OCI-LY7 (cell line): ENCODE measurements at regions not wholly inside any gene's neighbourhood (a gene's known extent, or its start where the extent isn't known, plus 50 kb on each side); places are given as distances from the start of the nearest gene placed in this dataset.

Source experiments
- BruUV-seq: library from RNA; stranded (reverse); fragments of 400-500 nt; replicated peaks from 2 replicates; lab custom pipeline; 2021; lab: Mats Ljungman, UMichigan
- CTCF ChIA-PET: fragments of 300-600 bp; sonication (Branson Sonifier 250); formaldehyde crosslinking; loops from one replicate; lab custom pipeline; 2022; ENCODE audit warnings: antibody characterized with exemption; ENCODE audit not compliant: unreplicated experiment; lab: Charles Lee
- POLR2A ChIA-PET: fragments of 300-600 bp; sonication (Branson Sonifier 250); formaldehyde crosslinking; loops from one replicate; lab custom pipeline; 2022; ENCODE audit warnings: antibody characterized with exemption; lab: Charles Lee
- DNase-seq: peaks from one replicate; pipeline ENCODE4 v3.0.0-alpha.2; 2015; ENCODE audit warnings: low spot score
- H2AFZ ChIP-seq: fragments of 200-600 bp; sonication (generic), shearing (Covaris generic); 2 replicates; pipeline ENCODE4 v1.6.1; 2014; ENCODE audit warnings: mild to moderate bottlenecking, antibody characterized with exemption, low read length, moderate library complexity
- H3K27ac ChIP-seq: fragments of 200-600 bp; sonication (generic); 2 replicates; pipeline ENCODE4 v1.5.1; 2014; ENCODE audit warnings: mixed run types, low read depth, mild to moderate bottlenecking, moderate library complexity, low read length, inconsistent platforms; ENCODE audit not compliant: poor library complexity, severe bottlenecking
- H3K36me3 ChIP-seq: fragments of 200-600 bp; sonication (generic); 2 replicates; pipeline ENCODE4 v1.6.1; 2014; ENCODE audit warnings: mild to moderate bottlenecking, antibody characterized with exemption, low read length, moderate library complexity, mixed read lengths; ENCODE audit not compliant: insufficient read depth
- H3K4me1 ChIP-seq: fragments of 200-600 bp; sonication (generic); 2 replicates; pipeline ENCODE4 v1.5.1; 2014; ENCODE audit warnings: mild to moderate bottlenecking, low read length; ENCODE audit not compliant: insufficient read depth, poor library complexity, severe bottlenecking
- H3K4me2 ChIP-seq: fragments of 200-600 bp; sonication (generic); 2 replicates; pipeline ENCODE4 v1.6.1; 2014; ENCODE audit warnings: mild to moderate bottlenecking, low read length
- H3K4me3 ChIP-seq: fragments of 200-600 bp; sonication (generic); 2 replicates; pipeline ENCODE4 v1.5.1; 2014; ENCODE audit warnings: mild to moderate bottlenecking, low read depth, low read length; ENCODE audit not compliant: poor library complexity, severe bottlenecking
- H3K79me2 ChIP-seq: fragments of 200-600 bp; sonication (generic); 2 replicates; pipeline ENCODE4 v1.6.1; 2016; ENCODE audit warnings: low read depth, mild to moderate bottlenecking, low read length, moderate library complexity, mixed read lengths; ENCODE audit not compliant: insufficient read depth
- H3K9me2 ChIP-seq: fragments of 200-600 bp; sonication (generic); 2 replicates; pipeline ENCODE4 v1.6.1; 2016; ENCODE audit warnings: mild to moderate bottlenecking, low read length, mixed read lengths; ENCODE audit not compliant: insufficient read depth
- H3K9me3 ChIP-seq: fragments of 200-600 bp; sonication (generic); 2 replicates; pipeline ENCODE4 v1.6.1; 2014; ENCODE audit warnings: mild to moderate bottlenecking, mixed run types, low read length, mixed read lengths
- H4K20me1 ChIP-seq: fragments of 200-600 bp; sonication (generic); 2 replicates; pipeline ENCODE4 v1.6.1; 2014; ENCODE audit warnings: mild to moderate bottlenecking, antibody characterized with exemption, low read length, moderate library complexity, mixed read lengths; ENCODE audit not compliant: insufficient read depth
- CTCF ChIP-seq: fragments of 200-600 bp; sonication (generic); conservative IDR thresholded peaks from 2 replicates; pipeline ENCODE4 v1.5.1; 2014; ENCODE audit warnings: mild to moderate bottlenecking, antibody characterized with exemption, low read length, moderate library complexity, mixed read lengths
- EZH2phosphoT487 ChIP-seq: fragments of 200-600 bp; sonication (generic); IDR thresholded peaks from 2 replicates; pipeline ENCODE4 v1.6.1; 2018; ENCODE audit warnings: low read depth, borderline replicate concordance, mild to moderate bottlenecking, mixed run types, antibody characterized with exemption, low read length, moderate library complexity, mixed read lengths
- intact Hi-C: fragments of 100-400 bp; cut with micrococcal nuclease; formaldehyde crosslinking; loops from one replicate; pipeline ENCODE4 v1.10.0; 2022; ENCODE audit not compliant: unreplicated experiment

GRCh38 chr18:1435487-1435886 lies 530.8 kb downstream of the ADCYAP1 start:
- BruUV-seq = no TSS peak
- Histone ChIP-seq H2AFZ (no peak overlapping the region), H3K9me2 (no peaks in the 10 kb centered on the region), H4K20me1 (no peaks in the 10 kb centered on the region), H3K9me3 (no peaks in the 10 kb centered on the region), H3K4me3 (no peak overlapping the region), H3K27ac (no peak overlapping the region), H3K4me2 (no peak overlapping the region), H3K36me3 (no peaks in the 10 kb centered on the region), H3K79me2 (no peaks in the 10 kb centered on the region), H3K4me1 (no peaks in the 10 kb centered on the region)
- no peak for DNase-seq
- POLR2A ChIA-PET = no interaction called here
- no peak for TF ChIP-seq EZH2phosphoT487
- intact Hi-C loops = no loop called here
- CTCF ChIA-PET = no interaction called here

GRCh38 chr18:1436199-1436598 lies 531.5 kb downstream of the ADCYAP1 start:
- no peak for TF ChIP-seq EZH2phosphoT487
- TF ChIP-seq CTCF = no peak
- intact Hi-C loops = no loop called here

GRCh38 chr18:1438458-1438910 lies 533.8 kb downstream of the ADCYAP1 start:
- BruUV-seq = no TSS peak
- DNase-seq = no peak
- ChIA-PET POLR2A (no interaction called here), CTCF (no interaction called here)
- no peak overlapping the region for H3K27ac ChIP-seq
- TF ChIP-seq CTCF (no peak), EZH2phosphoT487 (no peak)
- no peaks in the 10 kb centered on the region for H3K9me3 ChIP-seq
- H2AFZ ChIP-seq = no peak overlapping the region
- intact Hi-C loops = no loop called here
- no peaks in the 10 kb centered on the region for H4K20me1 ChIP-seq
- H3K9me2 ChIP-seq = no peaks in the 10 kb centered on the region
- H3K36me3 ChIP-seq = no peaks in the 10 kb centered on the region
- no peak overlapping the region for H3K4me2 ChIP-seq
- H3K4me1 ChIP-seq = no peaks in the 10 kb centered on the region
- no peak overlapping the region for H3K4me3 ChIP-seq
- no peaks in the 10 kb centered on the region for H3K79me2 ChIP-seq

More at GRCh38 chr18:1436199-1436598, 531.5 kb downstream of the ADCYAP1 start:
- no peaks in the 10 kb centered on the region for H4K20me1 ChIP-seq
- no peak overlapping the region for H2AFZ ChIP-seq
- ChIA-PET POLR2A (no interaction called here), CTCF (no interaction called here)
- DNase-seq = no peak
- H3K9me2 ChIP-seq = no peaks in the 10 kb centered on the region
- H3K4me3 ChIP-seq = no peak overlapping the region
- BruUV-seq = no TSS peak
- no peaks in the 10 kb centered on the region for H3K4me1 ChIP-seq
- H3K27ac ChIP-seq = no peak overlapping the region
- no peaks in the 10 kb centered on the region for H3K36me3 ChIP-seq
- H3K9me3 ChIP-seq = no peaks in the 10 kb centered on the region
- H3K79me2 ChIP-seq = no peaks in the 10 kb centered on the region
- H3K4me2 ChIP-seq = no peak overlapping the region
